ENCODE measurements at regions not wholly inside any gene's neighbourhood (a gene's known extent, or its start where the extent isn't known, plus 50 kb on each side); places are given as distances from the start of the nearest gene placed in this dataset.
"Not testable (repeated sequence)": the region's sequence is repeated elsewhere in the genome, so short reads cannot be mapped to it uniquely, and the experiment has no call there.

- H4K20me1 ChIP-seq (ENCODE audit: insufficient read depth); H3K4me3 ChIP-seq; H3F3A ChIP-seq (ENCODE audit: insufficient read depth, low read depth); intact Hi-C loops (cut with micrococcal nuclease; ENCODE audit: unreplicated experiment); H3K79me2 ChIP-seq (ENCODE audit: low read depth); H3K36me3 ChIP-seq (ENCODE audit: low read depth); BruUV-seq (replicated peaks); H3K27me3 ChIP-seq (ENCODE audit: insufficient read depth, low read depth); H3K4me1 ChIP-seq (replicated peaks; ENCODE audit: insufficient read depth); H3K9me2 ChIP-seq (ENCODE audit: insufficient read depth); POLR2A ChIA-PET (ENCODE audit: unreplicated experiment); H3K9me3 ChIP-seq (ENCODE audit: insufficient read depth, low read depth); H3K4me2 ChIP-seq; H2AFZ ChIP-seq; H3K27ac ChIP-seq; CTCF ChIA-PET: not testable (repeated sequence)
- peak in 1 of 2 experiments; percentile 7 for DNase-seq
These were observed 57.8 kb upstream of the KIF2A start for GRCh38 chr5:62248192-62248591.

GRCh38 chr5:62250085-62250484 is 55.9 kb upstream of the KIF2A start:
- POLR2A ChIA-PET (ENCODE audit: unreplicated experiment); H2AFZ ChIP-seq; H3K36me3 ChIP-seq (ENCODE audit: low read depth); H3K27me3 ChIP-seq (ENCODE audit: insufficient read depth, low read depth); H3K27ac ChIP-seq; H4K20me1 ChIP-seq (ENCODE audit: insufficient read depth); BruUV-seq (replicated peaks); H3K79me2 ChIP-seq (ENCODE audit: low read depth); H3K9me3 ChIP-seq (ENCODE audit: insufficient read depth, low read depth); H3F3A ChIP-seq (ENCODE audit: insufficient read depth, low read depth); H3K4me2 ChIP-seq; intact Hi-C loops (cut with micrococcal nuclease; ENCODE audit: unreplicated experiment); H3K4me3 ChIP-seq; DNase-seq; CTCF ChIA-PET; H3K9me2 ChIP-seq (ENCODE audit: insufficient read depth); H3K4me1 ChIP-seq (replicated peaks; ENCODE audit: insufficient read depth): not testable (repeated sequence)

- H2AFZ ChIP-seq; H3K79me2 ChIP-seq (ENCODE audit: low read depth); H3K9me3 ChIP-seq (ENCODE audit: insufficient read depth, low read depth); H3K9me2 ChIP-seq (ENCODE audit: insufficient read depth); intact Hi-C loops (cut with micrococcal nuclease; ENCODE audit: unreplicated experiment); H3K4me3 ChIP-seq; H3K4me1 ChIP-seq (replicated peaks; ENCODE audit: insufficient read depth); DNase-seq; H3K27ac ChIP-seq; H3F3A ChIP-seq (ENCODE audit: insufficient read depth, low read depth); H4K20me1 ChIP-seq (ENCODE audit: insufficient read depth); H3K36me3 ChIP-seq (ENCODE audit: low read depth); H3K4me2 ChIP-seq; BruUV-seq (replicated peaks); POLR2A ChIA-PET (ENCODE audit: unreplicated experiment); CTCF ChIA-PET; H3K27me3 ChIP-seq (ENCODE audit: insufficient read depth, low read depth): not testable (repeated sequence)
These were observed 55.1 kb upstream of the KIF2A start for GRCh38 chr5:62250919-62251318.

GRCh38 chr5:62252519-62252918 is 53.5 kb upstream of the KIF2A start:
- DNase-seq; H3K9me2 ChIP-seq (ENCODE audit: insufficient read depth); CTCF ChIA-PET; H4K20me1 ChIP-seq (ENCODE audit: insufficient read depth); H3K4me1 ChIP-seq (replicated peaks; ENCODE audit: insufficient read depth); H2AFZ ChIP-seq; H3F3A ChIP-seq (ENCODE audit: insufficient read depth, low read depth); H3K27ac ChIP-seq; POLR2A ChIA-PET (ENCODE audit: unreplicated experiment); H3K9me3 ChIP-seq (ENCODE audit: insufficient read depth, low read depth); BruUV-seq (replicated peaks); H3K4me2 ChIP-seq; H3K36me3 ChIP-seq (ENCODE audit: low read depth); H3K4me3 ChIP-seq; H3K79me2 ChIP-seq (ENCODE audit: low read depth); intact Hi-C loops (cut with micrococcal nuclease; ENCODE audit: unreplicated experiment); H3K27me3 ChIP-seq (ENCODE audit: insufficient read depth, low read depth): not testable (repeated sequence)

- H4K20me1 ChIP-seq (ENCODE audit: insufficient read depth); H3K4me2 ChIP-seq; H3K9me2 ChIP-seq (ENCODE audit: insufficient read depth); H3K36me3 ChIP-seq (ENCODE audit: low read depth); POLR2A ChIA-PET (ENCODE audit: unreplicated experiment); BruUV-seq (replicated peaks); H3K9me3 ChIP-seq (ENCODE audit: insufficient read depth, low read depth); H3K27me3 ChIP-seq (ENCODE audit: insufficient read depth, low read depth); H2AFZ ChIP-seq; H3K4me1 ChIP-seq (replicated peaks; ENCODE audit: insufficient read depth); H3K79me2 ChIP-seq (ENCODE audit: low read depth); intact Hi-C loops (cut with micrococcal nuclease; ENCODE audit: unreplicated experiment); H3K4me3 ChIP-seq; H3F3A ChIP-seq (ENCODE audit: insufficient read depth, low read depth); CTCF ChIA-PET; H3K27ac ChIP-seq; DNase-seq: not testable (repeated sequence)
These were observed 50.5 kb upstream of the KIF2A start for GRCh38 chr5:62255551-62255950.
